ENCODE measurements at regions not wholly inside any gene's neighbourhood (a gene's known extent, or its start where the extent isn't known, plus 50 kb on each side); places are given as distances from the start of the nearest gene placed in this dataset.

DNA sequence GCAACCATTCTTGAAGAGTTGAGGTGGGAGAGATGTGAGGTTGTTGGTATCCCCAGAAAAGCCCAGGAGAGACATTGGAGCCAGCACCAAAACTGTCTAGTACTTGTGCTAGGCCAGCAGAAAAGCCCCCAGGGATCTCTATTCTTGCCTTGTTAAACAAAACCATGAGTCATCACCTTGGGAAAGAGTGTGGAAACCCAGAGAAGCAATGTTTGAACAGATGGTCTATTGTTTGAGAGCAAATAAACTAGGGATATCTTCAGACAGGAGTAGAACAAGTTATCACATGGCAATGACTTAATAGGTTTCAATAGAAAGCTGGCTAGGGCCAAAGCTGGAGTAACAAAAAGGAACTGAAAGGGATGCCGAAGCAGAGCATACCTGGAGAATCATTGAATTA lies 195.7 kb upstream of the CASK start:
- Histone ChIP-seq H3K4me2 (ENCODE audit: low read length) (no peak overlapping the region), H3K9ac (ENCODE audit: low read length) (no peak overlapping the region), H3K4me3 (ENCODE audit: low read depth, low read length, poor library complexity, severe bottlenecking) (no peak overlapping the region), H3F3A (ENCODE audit: insufficient read depth, low read length) (no peaks in the 10 kb centered on the region), H3K9me3 (ENCODE audit: low read length) (no peaks in the 10 kb centered on the region), H3K79me2 (ENCODE audit: insufficient read depth, low read length) (no peaks in the 10 kb centered on the region), H3K4me1 (ENCODE audit: insufficient read depth, low read length, severe bottlenecking) (no peaks in the 10 kb centered on the region), H3K27ac (ENCODE audit: low read depth, low read length, poor library complexity, severe bottlenecking) (no peak overlapping the region), H3K27me3 (ENCODE audit: insufficient read depth, low read length) (no peaks in the 10 kb centered on the region), H2AFZ (ENCODE audit: low read length) (no peak overlapping the region), H4K20me1 (ENCODE audit: insufficient read depth, low read length) (no peaks in the 10 kb centered on the region), H3K36me3 (ENCODE audit: insufficient read depth, low read length) (no peaks in the 10 kb centered on the region), H3K9me2 (ENCODE audit: low read depth, low read length) (no peaks in the 10 kb centered on the region)
- TF ChIP-seq, protein P1, sequence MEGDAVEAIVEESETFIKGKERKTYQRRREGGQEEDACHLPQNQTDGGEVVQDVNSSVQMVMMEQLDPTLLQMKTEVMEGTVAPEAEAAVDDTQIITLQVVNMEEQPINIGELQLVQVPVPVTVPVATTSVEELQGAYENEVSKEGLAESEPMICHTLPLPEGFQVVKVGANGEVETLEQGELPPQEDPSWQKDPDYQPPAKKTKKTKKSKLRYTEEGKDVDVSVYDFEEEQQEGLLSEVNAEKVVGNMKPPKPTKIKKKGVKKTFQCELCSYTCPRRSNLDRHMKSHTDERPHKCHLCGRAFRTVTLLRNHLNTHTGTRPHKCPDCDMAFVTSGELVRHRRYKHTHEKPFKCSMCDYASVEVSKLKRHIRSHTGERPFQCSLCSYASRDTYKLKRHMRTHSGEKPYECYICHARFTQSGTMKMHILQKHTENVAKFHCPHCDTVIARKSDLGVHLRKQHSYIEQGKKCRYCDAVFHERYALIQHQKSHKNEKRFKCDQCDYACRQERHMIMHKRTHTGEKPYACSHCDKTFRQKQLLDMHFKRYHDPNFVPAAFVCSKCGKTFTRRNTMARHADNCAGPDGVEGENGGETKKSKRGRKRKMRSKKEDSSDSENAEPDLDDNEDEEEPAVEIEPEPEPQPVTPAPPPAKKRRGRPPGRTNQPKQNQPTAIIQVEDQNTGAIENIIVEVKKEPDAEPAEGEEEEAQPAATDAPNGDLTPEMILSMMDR (IDR thresholded peaks at IDR 0.05; ENCODE audit: low read length) = no peak
- TF ChIP-seq EZH2 (IDR thresholded peaks at IDR 0.05; ENCODE audit: borderline replicate concordance, low read length) = no peak

DNA sequence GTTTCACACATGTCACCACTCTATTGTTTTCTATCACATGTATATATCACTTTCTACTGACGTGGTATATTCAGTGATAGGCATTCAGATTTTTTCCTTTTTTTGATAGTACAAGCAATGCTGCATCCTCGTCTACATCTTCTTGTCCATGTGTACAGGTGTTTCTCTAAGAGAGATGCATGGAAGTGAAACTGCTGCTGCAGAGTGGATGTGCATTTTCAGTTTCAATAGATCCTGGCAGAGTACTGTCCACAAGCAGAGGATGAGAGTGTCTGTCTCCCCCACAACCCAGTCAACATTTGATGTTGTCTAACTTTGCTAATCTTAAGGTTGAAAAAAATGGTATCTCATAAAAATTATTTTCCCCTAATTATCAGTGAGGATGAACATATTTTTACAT lies 194.0 kb upstream of the CASK start:
- Histone ChIP-seq H3K4me2 (ENCODE audit: low read length) (no peak overlapping the region), H3K4me1 (ENCODE audit: insufficient read depth, low read length, severe bottlenecking) (no peaks in the 10 kb centered on the region), H3K27ac (ENCODE audit: low read depth, low read length, poor library complexity, severe bottlenecking) (no peak overlapping the region), H3F3A (ENCODE audit: insufficient read depth, low read length) (no peaks in the 10 kb centered on the region), H3K9ac (ENCODE audit: low read length) (no peak overlapping the region), H3K36me3 (ENCODE audit: insufficient read depth, low read length) (no peaks in the 10 kb centered on the region), H3K79me2 (ENCODE audit: insufficient read depth, low read length) (no peaks in the 10 kb centered on the region), H3K9me3 (ENCODE audit: low read length) (no peaks in the 10 kb centered on the region), H3K27me3 (ENCODE audit: insufficient read depth, low read length) (no peaks in the 10 kb centered on the region), H2AFZ (ENCODE audit: low read length) (no peak overlapping the region), H3K9me2 (ENCODE audit: low read depth, low read length) (no peaks in the 10 kb centered on the region), H4K20me1 (ENCODE audit: insufficient read depth, low read length) (no peaks in the 10 kb centered on the region), H3K4me3 (ENCODE audit: low read depth, low read length, poor library complexity, severe bottlenecking) (no peak overlapping the region)
- no peak for TF ChIP-seq EZH2 (IDR thresholded peaks at IDR 0.05; ENCODE audit: borderline replicate concordance, low read length)
- TF ChIP-seq, protein P1 (IDR thresholded peaks at IDR 0.05; ENCODE audit: low read length) = no peak

DNA sequence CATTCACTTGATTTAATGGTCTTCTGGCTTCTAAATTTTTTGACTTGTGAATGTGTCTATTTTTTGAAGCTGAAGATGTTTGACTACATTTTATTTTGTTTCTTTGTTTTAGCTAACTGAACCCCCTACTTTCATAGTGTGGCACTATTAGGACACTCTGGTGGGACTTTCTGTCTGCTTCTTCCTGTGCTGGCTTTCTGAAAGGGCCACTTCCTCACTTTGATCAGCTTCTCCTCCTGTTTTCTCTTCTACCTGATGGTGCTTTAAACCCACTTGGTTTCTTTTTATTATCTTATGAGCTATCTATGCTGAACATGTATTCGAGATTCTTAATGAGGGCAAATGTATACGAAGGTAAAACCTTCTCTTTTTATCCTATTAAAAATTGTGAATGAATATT lies 186.1 kb upstream of the CASK start:
- H3K9ac ChIP-seq (ENCODE audit: low read length) = no peak overlapping the region
- no peak overlapping the region for H2AFZ ChIP-seq (ENCODE audit: low read length)
- no peak overlapping the region for H3K4me3 ChIP-seq (ENCODE audit: low read depth, low read length, poor library complexity, severe bottlenecking)
- H4K20me1 ChIP-seq (ENCODE audit: insufficient read depth, low read length) = no peaks in the 10 kb centered on the region
- no peak overlapping the region for H3K27ac ChIP-seq (ENCODE audit: low read depth, low read length, poor library complexity, severe bottlenecking)
- no peaks in the 10 kb centered on the region for H3K27me3 ChIP-seq (ENCODE audit: insufficient read depth, low read length)
- H3K79me2 ChIP-seq (ENCODE audit: insufficient read depth, low read length) = no peaks in the 10 kb centered on the region
- TF ChIP-seq EZH2 (IDR thresholded peaks at IDR 0.05; ENCODE audit: borderline replicate concordance, low read length) = no peak
- TF ChIP-seq, protein P1 (IDR thresholded peaks at IDR 0.05; ENCODE audit: low read length) = no peak
- H3K4me1 ChIP-seq (ENCODE audit: insufficient read depth, low read length, severe bottlenecking) = no peaks in the 10 kb centered on the region
- H3K4me2 ChIP-seq (ENCODE audit: low read length) = no peak overlapping the region
- no peaks in the 10 kb centered on the region for H3F3A ChIP-seq (ENCODE audit: insufficient read depth, low read length)
- no peaks in the 10 kb centered on the region for H3K9me2 ChIP-seq (ENCODE audit: low read depth, low read length)
- H3K9me3 ChIP-seq (ENCODE audit: low read length) = no peaks in the 10 kb centered on the region
- no peaks in the 10 kb centered on the region for H3K36me3 ChIP-seq (ENCODE audit: insufficient read depth, low read length)

Data from OCI-LY1 (cell line).